Effector CD8-positive, alpha-beta T cell (primary cell): ENCODE measurements at regions not wholly inside any gene's neighbourhood (a gene's known extent, or its start where the extent isn't known, plus 50 kb on each side); places are given as distances from the start of the nearest gene placed in this dataset.

ENCODE experiments used
- DNase-seq: peaks from one replicate; lab custom pipeline; 2025; lab: John Stamatoyannopoulos, UW

DNA sequence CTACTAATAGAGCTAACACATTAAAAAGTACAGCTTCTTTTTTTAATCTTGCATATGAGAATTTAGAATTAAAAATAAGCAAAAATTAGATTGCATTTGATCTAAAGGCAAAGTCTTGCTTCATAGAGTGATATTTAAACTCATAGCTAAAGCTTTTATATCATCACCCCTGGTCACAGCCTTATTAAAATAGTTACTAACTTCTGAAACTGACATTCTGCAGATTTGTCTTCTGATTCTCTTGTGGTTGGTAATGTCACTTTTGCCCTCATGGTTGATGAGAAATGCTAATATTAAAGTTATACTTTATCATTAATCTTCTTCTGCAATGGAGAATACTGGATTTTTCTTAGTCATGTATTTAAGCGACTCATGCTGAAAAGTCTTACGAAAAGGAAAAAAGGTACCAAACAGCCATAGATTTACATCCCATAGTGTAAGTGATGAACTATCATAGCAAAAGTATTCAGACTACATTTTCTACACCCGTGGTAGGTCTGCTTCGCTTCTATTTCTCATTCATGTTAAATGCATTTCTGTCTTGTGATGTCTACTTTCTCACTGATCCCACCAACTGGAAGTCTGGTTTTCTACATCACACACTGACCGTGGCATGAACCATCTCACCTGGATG lies 330.5 kb upstream of the B3GALT2 start:
- no peak for DNase-seq

DNA sequence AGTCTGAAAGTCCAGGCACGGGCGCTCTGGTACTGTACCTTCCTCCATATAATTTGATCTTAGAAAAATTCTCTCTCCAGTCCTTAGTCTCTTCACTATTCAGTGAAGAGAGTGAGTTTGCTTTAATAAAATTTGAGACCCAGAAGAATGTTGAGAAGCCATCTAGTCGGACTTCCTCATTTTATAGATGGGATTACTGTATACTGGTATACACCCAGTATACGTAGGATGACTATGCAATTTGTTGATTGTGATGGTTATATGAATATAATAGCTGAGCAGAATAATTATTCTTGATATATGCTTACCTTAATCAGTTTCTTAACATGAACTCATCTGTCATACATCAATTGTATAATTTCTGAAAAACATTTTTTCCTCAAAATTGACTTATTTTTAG lies 328.0 kb upstream of the B3GALT2 start:
- no peak for DNase-seq

DNA sequence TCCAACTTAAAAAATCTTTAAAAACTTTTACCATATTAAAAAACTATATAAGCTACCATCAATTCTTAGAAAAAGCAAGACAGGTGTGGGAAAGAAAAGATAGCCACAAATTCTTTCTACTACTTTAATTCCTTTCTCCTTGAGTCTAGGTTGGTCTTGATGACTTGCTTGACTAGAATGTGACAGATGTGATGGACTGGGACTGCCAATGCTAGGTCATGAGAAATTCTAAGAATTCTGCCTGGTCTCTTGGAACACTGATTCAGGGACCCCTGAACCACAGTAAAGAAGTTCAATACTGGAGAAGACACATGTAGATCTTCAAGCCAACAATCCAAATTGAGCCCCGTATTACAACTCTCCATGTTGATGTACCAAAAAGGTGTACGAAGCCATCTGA lies 326.6 kb upstream of the B3GALT2 start:
- DNase-seq = no peak

DNA sequence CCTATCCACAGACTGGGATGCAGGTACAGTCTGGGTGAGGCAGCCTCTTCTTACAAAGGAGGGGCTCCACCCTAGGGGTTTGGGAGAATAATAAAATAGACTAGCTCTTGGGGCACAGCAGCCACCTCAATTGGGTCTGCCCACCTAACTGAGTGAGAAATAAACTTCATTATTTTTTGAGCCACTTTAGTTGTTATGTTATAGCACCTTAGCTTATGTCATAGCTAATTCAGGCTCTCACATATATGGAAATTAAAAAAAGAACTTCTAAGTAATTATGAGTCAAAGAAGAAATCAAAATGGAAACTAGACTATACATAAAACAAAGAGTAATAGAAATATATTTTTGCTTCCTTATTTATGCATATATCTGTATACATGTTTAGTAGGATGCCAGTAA lies 318.5 kb upstream of the B3GALT2 start:
- DNase-seq = no peak

DNA sequence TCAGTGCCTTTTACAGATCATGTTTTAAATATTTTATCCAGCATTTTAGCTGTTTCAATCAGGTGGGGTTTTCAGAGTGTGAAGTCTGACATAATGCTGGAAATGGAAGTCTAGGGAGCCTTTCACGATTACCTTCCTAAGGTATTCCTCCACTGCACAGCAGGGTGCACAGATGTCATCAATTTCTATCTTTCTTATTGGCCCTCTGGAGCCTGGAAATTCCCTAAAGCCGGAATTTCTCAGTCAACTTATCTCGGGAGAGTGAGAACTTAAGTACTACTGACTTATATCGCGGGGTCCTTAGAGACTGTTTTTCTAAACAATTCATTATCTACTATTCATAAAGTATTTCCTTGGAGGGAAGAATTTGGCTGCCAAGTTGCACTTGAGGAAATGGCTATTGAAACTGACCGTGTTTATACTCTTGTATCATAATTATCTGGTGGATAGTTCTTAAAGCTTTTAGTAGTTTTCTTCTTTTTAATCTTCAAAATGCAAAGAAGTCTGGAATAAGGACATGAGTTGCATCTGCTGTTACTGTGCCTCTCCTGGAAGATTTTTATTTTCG lies 311.8 kb upstream of the B3GALT2 start:
- DNase-seq = no peak

DNA sequence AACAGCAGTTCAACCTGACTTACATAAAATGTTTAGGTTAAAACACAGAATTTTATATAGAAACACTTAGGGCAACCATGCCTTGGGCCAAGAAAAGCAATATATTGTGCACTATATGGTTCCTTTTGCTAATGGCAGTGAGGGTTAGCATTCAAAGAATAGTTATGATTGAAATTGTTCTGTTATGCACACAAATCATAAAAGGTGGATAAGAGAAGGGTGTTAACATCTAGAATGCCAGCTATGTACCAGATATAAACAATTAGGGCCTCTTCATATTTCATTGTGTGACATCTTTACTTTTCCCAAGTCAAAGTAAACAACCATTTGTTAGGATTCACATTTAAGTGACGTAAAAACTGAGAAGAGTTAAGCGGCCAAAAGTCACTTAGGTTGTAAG lies 308.0 kb upstream of the B3GALT2 start:
- DNase-seq = no peak

DNA sequence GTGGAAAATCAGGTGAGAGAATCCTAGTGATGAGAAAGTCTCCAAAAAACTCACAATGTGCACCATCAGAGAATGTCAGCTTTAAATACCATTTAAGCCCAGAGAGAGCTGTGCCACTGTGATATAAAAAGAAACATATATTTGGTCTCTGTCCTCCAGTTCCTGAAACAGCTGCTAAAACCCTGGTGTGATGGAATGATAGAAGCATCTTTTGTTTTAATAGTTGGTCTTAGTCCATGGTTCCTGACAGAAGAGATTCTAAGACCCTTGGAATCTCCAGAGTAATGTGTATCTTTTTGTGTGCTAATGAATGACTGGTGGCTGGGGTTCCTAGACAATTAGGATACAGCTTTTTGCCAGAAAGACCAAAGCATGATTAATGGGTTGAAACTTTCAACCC lies 302.8 kb upstream of the B3GALT2 start:
- no peak for DNase-seq

DNA sequence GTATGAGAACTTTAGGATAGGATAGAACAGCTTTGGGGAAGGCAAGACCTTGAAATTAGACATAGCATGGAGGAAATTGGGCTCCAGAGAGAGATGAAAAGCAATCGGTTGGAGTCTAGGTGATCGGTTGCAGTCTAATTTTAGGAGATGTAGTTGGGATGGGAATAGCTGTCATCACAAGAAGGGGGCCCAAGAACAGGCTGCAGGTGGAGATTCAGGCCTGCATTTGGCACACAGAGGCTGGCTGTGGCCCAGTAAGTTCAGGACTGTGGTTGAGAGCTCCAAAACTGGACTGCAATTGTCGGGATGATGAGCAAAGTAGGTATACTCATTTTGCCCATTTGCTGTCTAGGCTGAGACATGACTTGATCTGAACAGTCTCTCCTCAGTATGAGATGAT lies 301.3 kb upstream of the B3GALT2 start:
- DNase-seq = no peak

DNA sequence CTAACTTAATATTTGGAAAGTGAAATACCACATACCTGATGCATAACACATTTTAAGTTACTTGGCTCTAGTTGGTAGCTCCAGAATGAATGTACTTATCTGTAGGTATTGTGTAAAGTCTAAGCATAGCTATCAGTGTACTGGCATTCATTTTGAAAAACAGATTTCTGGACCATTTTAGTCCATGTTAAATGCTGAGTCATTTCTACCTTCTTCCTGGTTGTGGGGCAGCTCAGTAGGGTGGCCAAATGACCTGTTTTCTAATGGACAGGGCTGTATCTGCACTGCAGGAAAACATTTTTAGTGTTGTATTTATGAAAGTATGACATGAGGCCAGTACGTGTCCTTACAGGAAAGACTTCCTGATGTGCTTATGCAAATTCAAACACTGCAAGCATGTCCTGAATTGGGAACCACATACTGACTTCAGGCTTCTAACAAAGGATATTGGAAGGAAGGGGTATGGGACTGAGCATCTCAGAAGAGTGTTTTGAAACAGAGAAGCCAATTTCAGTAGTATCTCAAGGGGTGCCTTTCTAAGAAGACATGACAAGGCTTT lies 300.3 kb upstream of the B3GALT2 start:
- DNase-seq = no peak

DNA sequence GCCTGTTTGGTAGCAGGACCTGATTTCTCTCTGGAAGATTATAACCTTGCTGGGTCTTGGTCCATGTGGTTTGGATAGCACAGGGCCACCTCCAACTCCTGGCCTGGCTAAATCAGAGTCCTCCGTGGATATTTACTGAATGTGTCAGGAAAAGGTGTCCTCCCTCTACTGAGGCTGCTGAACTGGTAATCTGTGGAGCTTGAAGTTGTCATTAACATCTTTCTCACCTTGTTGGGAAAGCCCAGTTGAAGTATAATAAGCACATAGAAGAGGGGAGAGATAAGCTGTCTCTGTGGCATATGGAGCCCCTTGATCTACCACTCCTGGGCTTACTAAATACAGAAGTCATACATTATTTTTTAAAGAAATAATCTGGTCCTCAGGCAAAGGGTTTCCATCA lies 294.3 kb upstream of the B3GALT2 start:
- no peak for DNase-seq

DNA sequence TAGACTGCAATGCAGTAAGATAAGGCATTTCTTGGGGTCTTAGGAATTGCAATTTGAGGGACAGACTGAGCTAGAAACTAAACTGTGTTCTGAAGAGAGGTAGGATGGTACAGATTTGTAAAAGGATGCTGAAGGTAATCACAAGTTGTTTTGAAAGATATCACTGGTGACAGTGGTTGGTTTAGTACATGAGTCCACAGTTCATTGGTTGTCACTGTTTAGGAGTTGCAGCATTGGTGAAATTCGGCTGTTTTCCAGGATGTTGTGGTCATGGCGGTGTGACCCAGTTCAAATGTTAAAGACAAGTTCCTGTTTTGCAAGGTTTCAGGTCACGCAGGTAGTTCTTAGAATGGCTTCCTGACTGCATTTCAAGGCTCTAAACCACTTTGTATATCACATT lies 292.8 kb upstream of the B3GALT2 start:
- DNase-seq = peak; percentile 17

DNA sequence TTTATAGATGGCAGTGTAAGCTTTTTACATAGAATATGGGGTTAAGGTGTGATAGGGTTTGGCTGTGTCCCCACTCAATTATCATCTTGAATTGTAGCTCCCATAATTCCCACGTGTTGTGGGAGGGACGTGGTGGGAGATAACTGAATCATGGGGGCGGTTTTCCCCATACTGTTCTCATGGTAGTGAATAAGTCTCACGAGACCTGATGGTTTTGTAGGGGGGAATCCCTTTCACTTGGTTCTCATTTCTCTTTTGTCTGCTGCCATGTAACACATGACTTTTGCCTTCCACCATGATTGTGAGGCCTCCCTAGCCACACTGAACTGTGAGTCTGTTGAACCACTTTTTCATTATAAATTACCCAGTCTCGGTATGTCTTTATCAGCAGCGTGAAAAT lies 290.3 kb upstream of the B3GALT2 start:
- DNase-seq = no peak

DNA sequence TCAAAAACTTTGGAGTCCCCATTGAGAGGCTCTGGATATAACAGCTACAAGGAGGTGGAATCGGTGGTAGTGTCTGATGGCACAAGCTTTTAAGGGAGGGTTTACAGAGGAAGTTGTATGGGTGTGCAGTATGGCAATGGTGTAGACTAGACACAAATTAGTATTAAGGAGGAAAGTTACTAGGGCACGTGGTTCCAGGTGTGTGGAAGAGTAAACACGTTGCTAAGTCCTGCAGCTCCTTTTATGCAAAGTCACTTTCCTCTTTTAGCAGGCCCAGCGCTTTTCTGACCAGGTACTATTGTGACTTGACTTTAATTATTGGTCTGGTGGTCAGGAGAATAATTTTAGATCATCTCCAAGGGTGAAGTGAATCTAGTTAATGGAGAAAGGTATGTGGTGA lies 287.5 kb upstream of the B3GALT2 start:
- DNase-seq = no peak

DNA sequence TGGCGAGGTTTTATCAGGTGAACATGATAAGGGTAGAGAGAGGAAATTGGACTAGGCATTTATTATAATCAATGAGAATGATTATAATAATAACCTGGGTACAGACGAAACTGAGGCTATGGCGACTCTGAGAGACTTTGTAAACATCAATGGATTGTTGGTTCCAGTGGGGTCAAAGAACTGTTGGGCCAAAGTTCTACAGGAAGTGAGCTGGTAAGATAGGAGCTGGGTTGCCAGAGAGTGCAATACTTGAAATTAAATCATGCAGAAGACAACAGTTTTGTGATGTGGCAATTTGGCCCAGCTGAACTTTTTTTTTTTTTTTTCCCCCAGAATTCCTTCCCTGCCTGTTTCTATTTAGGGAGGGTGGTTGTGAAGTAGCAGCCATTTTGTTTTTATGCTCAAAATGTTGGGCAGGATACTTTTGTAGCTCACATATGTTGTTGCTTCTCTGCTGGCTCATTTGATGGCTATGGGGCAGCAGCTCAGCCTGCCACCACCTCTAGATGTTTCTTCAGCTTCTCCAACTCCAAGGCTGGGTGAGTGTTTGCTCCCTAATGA lies 286.5 kb upstream of the B3GALT2 start:
- DNase-seq = no peak

DNA sequence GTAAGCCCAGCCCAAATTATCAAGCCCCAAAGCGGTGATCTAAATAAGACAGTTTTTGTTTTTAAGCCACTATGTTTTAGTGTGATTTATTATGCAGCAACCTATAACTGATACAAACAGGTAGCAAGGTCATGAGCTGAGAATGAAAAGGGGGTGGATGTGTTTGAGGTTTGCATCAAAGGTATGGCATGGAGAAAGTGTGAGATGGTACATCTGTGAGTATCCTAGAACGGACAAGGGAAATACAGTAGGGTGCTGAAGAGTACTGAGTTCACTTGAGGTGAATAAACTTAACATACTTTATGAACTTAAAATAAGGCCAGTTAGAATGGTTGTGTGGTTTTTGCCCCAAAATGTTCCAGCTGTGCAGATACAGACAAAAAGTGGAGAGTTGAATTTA lies 286.0 kb upstream of the B3GALT2 start:
- DNase-seq = no peak

DNA sequence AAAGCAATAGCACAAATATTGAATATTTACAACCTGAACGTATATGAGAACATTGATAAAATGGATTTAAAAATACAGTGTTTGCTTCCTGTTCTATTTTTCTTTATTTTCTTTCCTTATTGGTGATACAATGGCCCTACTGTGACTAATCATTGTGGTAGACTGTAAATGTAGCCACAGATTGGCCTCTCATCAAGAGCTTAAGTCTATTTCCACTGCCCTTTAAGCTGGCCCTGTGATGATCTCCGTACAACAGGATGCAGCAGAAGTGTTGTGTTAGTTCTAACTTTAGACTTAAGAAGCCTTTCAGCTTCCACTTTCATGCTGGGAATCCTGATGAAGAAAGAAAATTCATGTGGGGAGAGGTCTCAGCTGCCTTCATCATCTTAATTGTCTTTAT lies 285.6 kb upstream of the B3GALT2 start:
- DNase-seq = no peak

DNA sequence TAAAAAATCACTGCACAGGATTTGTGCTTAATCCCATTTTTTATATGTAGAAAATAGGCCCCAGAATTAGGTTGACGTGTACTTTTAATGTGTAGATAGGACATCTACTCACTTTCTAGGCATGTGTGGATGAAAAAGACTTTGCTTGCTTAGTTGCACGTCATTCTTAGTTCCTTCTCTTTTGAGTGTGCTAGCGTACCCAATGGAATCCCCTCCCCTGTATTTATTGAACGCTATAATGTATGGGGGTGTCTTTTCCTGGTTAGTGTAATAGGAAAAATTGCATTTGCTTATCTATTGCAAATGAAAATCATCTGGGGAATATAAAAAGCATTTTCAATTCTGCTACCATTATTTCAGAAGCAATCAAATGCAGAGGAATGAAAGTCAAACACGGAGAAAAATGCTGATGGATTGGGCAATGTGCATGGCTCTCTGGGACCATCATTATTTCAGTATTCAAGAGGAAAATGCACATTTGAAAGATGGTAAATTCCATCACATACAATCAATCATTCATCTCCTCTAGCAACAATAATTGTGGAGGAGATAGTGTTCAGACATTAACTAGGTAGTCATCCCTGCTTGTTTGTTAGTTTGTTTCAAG lies 277.0 kb upstream of the B3GALT2 start:
- DNase-seq = no peak

DNA sequence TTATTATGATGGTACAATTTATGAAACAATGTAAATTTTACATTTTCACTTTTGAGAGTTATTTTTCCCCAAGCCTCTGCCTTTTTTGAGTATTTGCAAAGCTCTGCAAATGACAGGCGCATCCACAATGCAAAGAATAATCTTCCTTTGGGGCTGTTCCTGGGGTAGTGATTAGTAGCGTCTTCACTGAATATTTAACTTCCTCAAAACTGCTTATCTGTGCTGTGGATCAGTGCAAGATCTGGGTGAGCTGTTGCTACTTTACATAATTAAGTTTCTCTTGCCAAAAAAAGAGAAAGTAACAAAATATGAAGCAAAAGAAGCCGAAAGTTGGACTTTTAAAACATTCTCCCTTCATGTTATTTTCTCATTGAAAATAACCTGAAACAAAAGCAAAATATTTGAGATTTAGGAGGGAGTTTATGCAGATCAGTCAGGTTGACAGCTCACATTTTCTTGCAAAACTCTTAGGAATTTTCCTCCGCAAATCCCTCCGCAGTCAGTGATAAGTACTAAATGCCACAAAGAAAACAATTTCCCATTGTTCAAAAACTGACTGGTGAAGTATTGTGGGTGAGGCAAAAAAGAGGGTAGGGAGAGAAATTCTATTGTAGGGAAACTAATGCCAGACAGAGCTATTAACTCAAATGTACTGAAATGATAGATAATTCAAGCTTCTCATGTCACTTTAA lies 276.4 kb upstream of the B3GALT2 start:
- no peak for DNase-seq

DNA sequence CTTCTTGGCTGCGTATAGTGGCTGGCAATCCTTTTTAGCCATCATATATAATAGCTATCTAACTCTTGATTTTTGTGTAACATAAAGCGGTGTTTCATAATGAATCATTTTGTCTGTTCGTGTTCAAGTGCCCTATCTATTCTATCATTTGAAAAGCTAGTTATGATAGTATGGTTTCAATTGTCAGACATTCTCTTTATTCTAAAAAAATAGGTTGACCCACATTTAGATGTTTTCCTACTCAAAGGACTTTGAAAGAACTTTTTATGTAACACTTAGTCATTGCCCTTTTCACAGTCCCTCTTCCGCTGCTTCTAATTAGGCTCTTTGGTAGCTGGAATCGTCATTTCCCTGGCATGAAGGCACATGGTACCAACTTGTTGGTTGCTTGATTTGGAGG lies 272.2 kb upstream of the B3GALT2 start:
- no peak for DNase-seq

DNA sequence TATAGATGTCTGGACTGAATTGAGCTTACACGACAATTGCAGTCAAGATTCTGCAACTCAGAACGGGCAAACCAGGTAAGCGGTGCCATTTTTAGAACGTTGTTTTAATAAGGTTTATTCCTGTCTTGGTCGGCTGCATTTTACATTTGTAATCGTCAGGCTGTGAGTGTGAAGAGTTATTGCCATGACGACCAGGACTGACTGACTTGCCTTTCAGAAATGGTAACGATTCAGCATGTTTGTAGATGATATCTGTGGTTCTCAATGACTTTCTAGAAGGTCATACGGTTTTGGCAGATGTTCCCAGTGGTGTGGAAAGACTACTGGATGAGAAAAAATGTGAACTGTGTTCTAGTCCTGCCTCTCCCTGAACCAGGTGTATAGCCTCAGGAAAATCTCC lies 271.3 kb upstream of the B3GALT2 start:
- no peak for DNase-seq

DNA sequence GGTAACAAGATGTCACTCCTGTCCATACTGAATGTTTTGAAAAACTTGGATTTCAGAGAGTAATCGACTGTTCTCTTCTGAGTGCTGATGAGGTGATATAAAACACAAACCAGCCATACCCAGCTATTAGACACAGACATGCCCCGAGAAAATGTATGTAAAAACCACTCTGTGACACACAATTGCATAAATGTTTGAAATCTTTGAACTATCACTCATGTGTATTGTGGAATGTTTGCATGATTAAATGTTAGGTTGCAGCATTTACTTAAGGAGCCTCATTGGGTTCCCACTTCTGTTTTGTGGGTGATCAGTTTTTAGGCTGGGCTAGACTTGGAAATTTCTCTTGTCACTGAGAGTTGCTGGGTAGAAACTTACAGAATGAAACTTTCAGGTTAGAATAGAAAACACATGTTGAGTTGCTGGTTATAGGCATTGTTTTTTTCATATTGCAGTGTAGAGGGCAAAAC lies 270.4 kb upstream of the B3GALT2 start:
- DNase-seq = no peak

DNA sequence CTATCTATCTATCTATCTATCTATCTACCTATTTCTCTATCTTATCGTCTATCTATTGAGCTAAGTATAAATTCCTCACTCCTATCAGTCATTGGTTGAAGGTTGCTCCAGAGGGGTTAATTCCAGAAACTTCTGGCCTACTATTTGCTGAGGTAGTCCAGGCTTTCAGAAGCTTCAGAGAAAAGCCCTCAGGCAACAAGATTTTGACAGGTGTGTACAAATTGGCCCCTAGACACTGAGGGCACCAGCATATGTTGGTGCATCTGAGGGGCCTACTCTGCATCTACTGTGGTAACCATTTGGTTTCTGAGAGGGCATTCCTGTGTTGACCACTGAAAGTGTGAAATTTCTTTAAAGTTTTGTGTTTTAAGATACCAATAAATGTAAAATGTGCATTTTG lies 265.2 kb upstream of the B3GALT2 start:
- no peak for DNase-seq

DNA sequence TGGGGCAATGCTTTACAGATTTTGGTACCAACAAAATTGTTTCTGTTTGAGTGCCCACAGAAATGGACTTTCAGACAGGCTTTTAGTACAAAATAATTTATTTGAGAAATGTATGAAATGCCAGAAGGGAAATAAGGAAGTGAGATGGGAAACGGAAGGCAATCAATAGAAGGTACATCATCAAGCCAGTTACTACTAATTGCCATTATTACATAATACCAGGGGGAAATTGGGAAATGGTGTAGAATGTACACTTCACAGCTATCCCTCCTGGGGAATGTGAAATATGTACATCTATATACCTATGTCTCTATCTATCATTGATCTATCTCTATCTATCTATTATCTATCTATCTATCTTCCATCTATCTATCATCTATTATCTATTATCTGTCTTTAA lies 264.6 kb upstream of the B3GALT2 start:
- DNase-seq = no peak
